ENCODE measurements at regions not wholly inside any gene's neighbourhood (a gene's known extent, or its start where the extent isn't known, plus 50 kb on each side); places are given as distances from the start of the nearest gene placed in this dataset.

GRCh38 chr12:111038077-111038476 is 117.7 kb upstream of the MYL2 start:
- DNase-seq, result no peak
- Histone ChIP-seq H3K27ac (no peak overlapping the region), H3K36me3 (replicated peaks) (no peaks in the 10 kb centered on the region), H3K4me3 (ENCODE audit: low read depth, low read length) (no peak overlapping the region), H3K27me3 (replicated peaks) (peaks cover 36% of the 10 kb centered on the region)
- no peak for TF ChIP-seq CTCF (IDR thresholded peaks at IDR 0.05; ENCODE audit: low read depth, low read length, missing control alignments)
- in situ Hi-C loops (cut with HindIII; ENCODE audit: low pct_ligation_motif_present, low sequenced_read_pairs), result no loop called here

GRCh38 chr12:111037047-111037446 is 116.7 kb upstream of the MYL2 start:
- no peak for TF ChIP-seq CTCF (IDR thresholded peaks at IDR 0.05; ENCODE audit: low read depth, low read length, missing control alignments)
- H3K36me3 ChIP-seq (replicated peaks), result no peaks in the 10 kb centered on the region
- no peak for DNase-seq
- H3K4me3 ChIP-seq (ENCODE audit: low read depth, low read length), result no peak overlapping the region
- in situ Hi-C loops (cut with HindIII; ENCODE audit: low pct_ligation_motif_present, low sequenced_read_pairs), result no loop called here
- H3K27ac ChIP-seq, result no peak overlapping the region
- H3K27me3 ChIP-seq (replicated peaks), result peaks cover 44% of the 10 kb centered on the region

GRCh38 chr12:111035578-111036301 is 115.4 kb upstream of the MYL2 start:
- in situ Hi-C loops (cut with HindIII; ENCODE audit: low pct_ligation_motif_present, low sequenced_read_pairs), result no loop called here
- no peak overlapping the region for H3K4me3 ChIP-seq (ENCODE audit: low read depth, low read length)

GRCh38 chr12:111034886-111035577 is 114.7 kb upstream of the MYL2 start:
- Histone ChIP-seq H3K36me3 (replicated peaks) (no peaks in the 10 kb centered on the region), H3K27ac (no peak overlapping the region), H3K4me3 (ENCODE audit: low read depth, low read length) (no peak overlapping the region), H3K27me3 (replicated peaks) (peaks cover 54% of the 10 kb centered on the region)
- in situ Hi-C loops (cut with HindIII; ENCODE audit: low pct_ligation_motif_present, low sequenced_read_pairs), result no loop called here
- no peak for DNase-seq
- no peak for TF ChIP-seq CTCF (IDR thresholded peaks at IDR 0.05; ENCODE audit: low read depth, low read length, missing control alignments)

More at GRCh38 chr12:111035578-111036301, 115.4 kb upstream of the MYL2 start:
- no peak for TF ChIP-seq CTCF (IDR thresholded peaks at IDR 0.05; ENCODE audit: low read depth, low read length, missing control alignments)
- DNase-seq, result no peak
- peaks cover 48% of the 10 kb centered on the region for H3K27me3 ChIP-seq (replicated peaks)
- H3K36me3 ChIP-seq (replicated peaks), result no peaks in the 10 kb centered on the region
- no peak overlapping the region for H3K27ac ChIP-seq

GRCh38 chr12:111034083-111034885 is 113.9 kb upstream of the MYL2 start, which contains the start of gene CUX2:
Gene CUX2, plus strand, starts transcription at chr12:111034165.
- Histone ChIP-seq H3K4me3 (ENCODE audit: low read depth, low read length) (no peak within 1 kb of the TSS), H3K27ac (no peak within 1 kb of the TSS), H3K27me3 (replicated peaks) (peaks cover 54% of the 10 kb centered on the region), H3K36me3 (replicated peaks) (no peaks in the 10 kb centered on the region)
- in situ Hi-C loops (cut with HindIII; ENCODE audit: low pct_ligation_motif_present, low sequenced_read_pairs), result no loop called here
- TF ChIP-seq CTCF (IDR thresholded peaks at IDR 0.05; ENCODE audit: low read depth, low read length, missing control alignments), result no peak
- no peak for DNase-seq

All from brain microvascular endothelial cell (primary cell).